Ovary (tissue), 3 donors: ENCODE measurements at regions not wholly inside any gene's neighbourhood (a gene's known extent, or its start where the extent isn't known, plus 50 kb on each side); places are given as distances from the start of the nearest gene placed in this dataset.

Experiments used
- POLR2A ChIP-seq: fragments of 450-650 bp; IDR thresholded peaks from one replicate; pipeline ENCODE4 v1.6.1; 2017; ENCODE audit warnings: antibody characterized with exemption, mild to moderate bottlenecking, moderate library complexity
- TF ChIP-seq, protein P1 (sequence below), 3 donors: fragments of 450-650 bp in 2 of 3; fragments of 200-600 bp in 1 of 3; IDR thresholded peaks; one replicate each; pipeline versions ENCODE4 v1.5.1 to v1.8.0; 2016 to 2022; ENCODE audit warnings: antibody characterized with exemption in 3 of 3, mild to moderate bottlenecking in 1 of 3
- donor health status: DM: no; HTN: no; CAD: no.

DNA sequence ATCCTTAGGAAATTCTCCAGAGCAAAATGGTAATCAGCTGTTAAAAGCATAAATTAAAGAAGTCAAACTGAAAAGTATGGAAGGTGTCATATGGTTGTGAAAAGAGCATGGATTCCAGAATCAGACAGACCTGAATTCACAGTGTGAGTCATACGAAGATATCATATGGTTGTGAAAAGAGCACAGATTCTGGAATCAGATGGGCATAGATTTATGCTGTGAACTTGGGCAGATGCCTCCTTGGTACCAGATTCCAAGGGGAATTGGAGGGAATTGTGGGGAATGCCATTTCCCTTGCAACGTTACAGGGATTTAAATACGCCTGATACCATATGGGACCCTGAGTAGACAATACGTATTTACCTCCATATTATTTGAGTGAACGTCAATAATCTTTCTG, 183.7 kb downstream of the GALC start:
- TF ChIP-seq, protein P1, sequence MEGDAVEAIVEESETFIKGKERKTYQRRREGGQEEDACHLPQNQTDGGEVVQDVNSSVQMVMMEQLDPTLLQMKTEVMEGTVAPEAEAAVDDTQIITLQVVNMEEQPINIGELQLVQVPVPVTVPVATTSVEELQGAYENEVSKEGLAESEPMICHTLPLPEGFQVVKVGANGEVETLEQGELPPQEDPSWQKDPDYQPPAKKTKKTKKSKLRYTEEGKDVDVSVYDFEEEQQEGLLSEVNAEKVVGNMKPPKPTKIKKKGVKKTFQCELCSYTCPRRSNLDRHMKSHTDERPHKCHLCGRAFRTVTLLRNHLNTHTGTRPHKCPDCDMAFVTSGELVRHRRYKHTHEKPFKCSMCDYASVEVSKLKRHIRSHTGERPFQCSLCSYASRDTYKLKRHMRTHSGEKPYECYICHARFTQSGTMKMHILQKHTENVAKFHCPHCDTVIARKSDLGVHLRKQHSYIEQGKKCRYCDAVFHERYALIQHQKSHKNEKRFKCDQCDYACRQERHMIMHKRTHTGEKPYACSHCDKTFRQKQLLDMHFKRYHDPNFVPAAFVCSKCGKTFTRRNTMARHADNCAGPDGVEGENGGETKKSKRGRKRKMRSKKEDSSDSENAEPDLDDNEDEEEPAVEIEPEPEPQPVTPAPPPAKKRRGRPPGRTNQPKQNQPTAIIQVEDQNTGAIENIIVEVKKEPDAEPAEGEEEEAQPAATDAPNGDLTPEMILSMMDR (IDR thresholded peaks at IDR 0.05) = no peak
- no peak for TF ChIP-seq POLR2A
